Hepatocyte (in vitro differentiated cells): ENCODE measurements at regions not wholly inside any gene's neighbourhood (a gene's known extent, or its start where the extent isn't known, plus 50 kb on each side); places are given as distances from the start of the nearest gene placed in this dataset.

Experiments
- DNase-seq: peaks from one replicate; pipeline ENCODE4 v3.0.0-alpha.2; 2016; ENCODE audit warnings: low spot score
- H2AFZ ChIP-seq: fragments of 200-600 bp; sonication (generic); 2 replicates; pipeline ENCODE4 v1.6.0; 2016; ENCODE audit warnings: antibody characterized with exemption, mild to moderate bottlenecking
- H3K27ac ChIP-seq: fragments of 200-600 bp; sonication (generic); 2 replicates; pipeline ENCODE4 v1.5.1; 2016; ENCODE audit warnings: mild to moderate bottlenecking
- H3K27me3 ChIP-seq: fragments of 200-600 bp; sonication (generic); 2 replicates; pipeline ENCODE4 v1.6.1; 2016
- H3K36me3 ChIP-seq: fragments of 200-600 bp; sonication (generic); replicated peaks from 2 replicates; pipeline ENCODE4 v1.5.1; 2016; ENCODE audit warnings: low read depth; ENCODE audit not compliant: insufficient read depth
- H3K4me1 ChIP-seq: fragments of 200-600 bp; sonication (generic); 2 replicates; pipeline ENCODE4 v1.5.1; 2016; ENCODE audit warnings: mild to moderate bottlenecking, moderate library complexity; ENCODE audit not compliant: insufficient read depth
- H3K4me2 ChIP-seq: fragments of 200-600 bp; sonication (generic); 2 replicates; pipeline ENCODE4 v1.6.0; 2016
- H3K4me3 ChIP-seq: fragments of 200-600 bp; sonication (generic); 2 replicates; pipeline ENCODE4 v1.5.1; 2016; ENCODE audit warnings: mild to moderate bottlenecking
- H3K79me2 ChIP-seq: fragments of 200-600 bp; sonication (generic); 2 replicates; pipeline ENCODE4 v1.6.0; 2017; ENCODE audit warnings: mild to moderate bottlenecking
- H3K9me2 ChIP-seq: fragments of 200-600 bp; sonication (generic); replicated peaks from 2 replicates; pipeline ENCODE4 v1.6.0; 2017; ENCODE audit warnings: mild to moderate bottlenecking; ENCODE audit not compliant: insufficient read depth
- H3K9me3 ChIP-seq: fragments of 200-600 bp; sonication (generic); 2 replicates; pipeline ENCODE4 v1.5.1; 2016; ENCODE audit warnings: low read depth, mild to moderate bottlenecking
- H4K20me1 ChIP-seq: fragments of 200-600 bp; sonication (generic); 2 replicates; pipeline ENCODE4 v1.6.0; 2016; ENCODE audit warnings: mild to moderate bottlenecking; ENCODE audit not compliant: insufficient read depth, poor library complexity, severe bottlenecking
- CTCF ChIP-seq: fragments of 200-600 bp; sonication (generic); IDR thresholded peaks from 2 replicates; pipeline ENCODE4 v1.5.1; 2016; ENCODE audit warnings: antibody characterized with exemption, mild to moderate bottlenecking; ENCODE audit not compliant: poor library complexity
- EZH2 ChIP-seq: fragments of 200-600 bp; sonication (generic); IDR thresholded peaks from 2 replicates; pipeline ENCODE4 v1.6.1; 2016; ENCODE audit warnings: antibody characterized with exemption, mild to moderate bottlenecking, borderline replicate concordance
- EZH2phosphoT487 ChIP-seq: fragments of 200-600 bp; sonication (generic); IDR thresholded peaks from one replicate; pipeline ENCODE4 v1.6.1; 2018; ENCODE audit warnings: antibody characterized with exemption, mild to moderate bottlenecking, low read depth, moderate library complexity; ENCODE audit not compliant: unreplicated experiment, severe bottlenecking
- WGBS: methylation state at CpG from one replicate; pipeline ENCODE4 v1.1.6; 2016; ENCODE audit warnings: low lambda C conversion rate; ENCODE audit errors: missing lambda C conversion rate; 5-methylcytosine and 5-hydroxymethylcytosine counted together

DNA sequence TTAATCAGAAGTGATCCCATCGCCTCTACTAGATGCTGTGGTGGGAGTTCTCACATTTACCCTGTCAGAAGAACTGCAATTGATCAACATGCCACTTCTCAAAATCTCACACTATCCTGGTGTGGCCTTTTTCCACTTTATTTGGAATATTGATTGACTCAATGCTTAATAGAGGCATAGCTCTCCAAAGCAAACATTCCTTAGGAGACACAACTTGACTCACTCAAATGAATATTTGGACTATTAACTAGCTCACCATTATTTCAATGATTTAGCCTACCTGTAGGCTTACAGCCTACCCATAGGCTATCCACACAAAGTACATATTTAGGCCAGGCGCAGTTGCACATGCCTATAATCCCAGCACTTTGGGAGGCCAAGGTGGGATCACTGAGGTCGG is 186.5 kb downstream of the KLHL28 start:
- WGBS: 95% methylated on average over 3 of the region's 3 CpGs
- H3K27me3 ChIP-seq: no peaks in the 10 kb centered on the region

DNA sequence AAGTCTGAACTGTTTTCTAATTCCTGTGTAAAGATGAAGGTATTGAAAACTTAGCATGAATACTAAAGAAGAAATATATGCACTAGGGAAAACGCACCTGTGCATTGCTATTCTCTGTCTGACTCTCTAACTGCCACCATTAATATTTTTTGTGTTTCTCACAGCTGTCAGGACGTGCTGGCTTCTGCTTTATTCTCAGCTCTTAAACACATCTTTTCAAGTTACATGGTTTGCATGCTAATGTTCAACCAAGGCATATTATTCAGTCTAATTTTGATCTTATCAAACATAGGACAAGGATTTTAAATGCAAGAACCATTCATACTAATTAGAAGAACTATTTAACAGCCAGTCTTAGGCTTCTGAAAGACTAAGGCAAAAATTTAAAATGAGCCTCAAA is 187.4 kb downstream of the KLHL28 start:
- no peak overlapping the region for H3K4me3 ChIP-seq
- no peaks in the 10 kb centered on the region for H3K36me3 ChIP-seq
- no peak overlapping the region for H3K4me2 ChIP-seq
- no peaks in the 10 kb centered on the region for H3K27me3 ChIP-seq
- H3K4me1 ChIP-seq: no peaks in the 10 kb centered on the region
- H3K79me2 ChIP-seq: no peaks in the 10 kb centered on the region
- no peak overlapping the region for H2AFZ ChIP-seq
- H3K9me3 ChIP-seq: no peaks in the 10 kb centered on the region
- no peak for DNase-seq
- no peak for TF ChIP-seq CTCF
- no peak for TF ChIP-seq EZH2phosphoT487
- no peak for TF ChIP-seq EZH2
- no peaks in the 10 kb centered on the region for H4K20me1 ChIP-seq
- H3K27ac ChIP-seq: no peak overlapping the region
- 86% methylated on average over 2 of the region's 2 CpGs for WGBS
- H3K9me2 ChIP-seq: no peaks in the 10 kb centered on the region

More for the DNA sequence above, 186.5 kb downstream of the KLHL28 start:
- no peaks in the 10 kb centered on the region for H3K36me3 ChIP-seq
- TF ChIP-seq CTCF: no peak
- TF ChIP-seq EZH2phosphoT487: no peak
- TF ChIP-seq EZH2: no peak
- no peak for DNase-seq
- H2AFZ ChIP-seq: no peak overlapping the region
- no peaks in the 10 kb centered on the region for H3K4me1 ChIP-seq
- H4K20me1 ChIP-seq: no peaks in the 10 kb centered on the region
- H3K4me2 ChIP-seq: no peak overlapping the region
- H3K79me2 ChIP-seq: no peaks in the 10 kb centered on the region
- H3K4me3 ChIP-seq: no peak overlapping the region
- H3K9me3 ChIP-seq: no peaks in the 10 kb centered on the region
- no peak overlapping the region for H3K27ac ChIP-seq
- no peaks in the 10 kb centered on the region for H3K9me2 ChIP-seq

- Histone ChIP-seq H3K79me2 (no peaks in the 10 kb centered on the region), H3K27me3 (no peaks in the 10 kb centered on the region), H3K4me1 (no peaks in the 10 kb centered on the region), H3K27ac (peak overlapping the region; percentile 15), H4K20me1 (no peaks in the 10 kb centered on the region), H3K9me2 (no peaks in the 10 kb centered on the region), H3K4me3 (no peak overlapping the region), H3K9me3 (no peaks in the 10 kb centered on the region), H3K36me3 (no peaks in the 10 kb centered on the region), H2AFZ (no peak overlapping the region), H3K4me2 (peak overlapping the region; percentile 7)
- WGBS: 74% methylated on average over 1 of the region's 1 CpG
- DNase-seq: no peak
- no peak for TF ChIP-seq CTCF
- TF ChIP-seq EZH2phosphoT487: no peak
- no peak for TF ChIP-seq EZH2
Measured at GRCh38 chr14:44771496-44771895, 190.3 kb downstream of the KLHL28 start.

GRCh38 chr14:44770201-44770600 is 191.5 kb downstream of the KLHL28 start:
- Histone ChIP-seq H3K9me3 (no peaks in the 10 kb centered on the region), H2AFZ (no peak overlapping the region), H3K9me2 (no peaks in the 10 kb centered on the region), H3K36me3 (no peaks in the 10 kb centered on the region), H3K4me3 (no peak overlapping the region), H3K27me3 (no peaks in the 10 kb centered on the region), H3K79me2 (no peaks in the 10 kb centered on the region), H4K20me1 (no peaks in the 10 kb centered on the region), H3K4me2 (no peak overlapping the region), H3K27ac (no peak overlapping the region), H3K4me1 (no peaks in the 10 kb centered on the region)
- TF ChIP-seq CTCF (no peak), EZH2 (no peak), EZH2phosphoT487 (no peak)
- DNase-seq: no peak
- 93% methylated on average over 3 of the region's 3 CpGs for WGBS
